Hepatocyte (in vitro differentiated cells): ENCODE measurements at regions not wholly inside any gene's neighbourhood (a gene's known extent, or its start where the extent isn't known, plus 50 kb on each side); places are given as distances from the start of the nearest gene placed in this dataset.

Source experiments
- DNase-seq: peaks from one replicate; pipeline ENCODE4 v3.0.0-alpha.2; 2016; ENCODE audit warnings: low spot score
- H2AFZ ChIP-seq: fragments of 200-600 bp; sonication (generic); 2 replicates; pipeline ENCODE4 v1.6.0; 2016; ENCODE audit warnings: antibody characterized with exemption, mild to moderate bottlenecking
- H3K27ac ChIP-seq: fragments of 200-600 bp; sonication (generic); 2 replicates; pipeline ENCODE4 v1.5.1; 2016; ENCODE audit warnings: mild to moderate bottlenecking
- H3K27me3 ChIP-seq: fragments of 200-600 bp; sonication (generic); 2 replicates; pipeline ENCODE4 v1.6.1; 2016
- H3K36me3 ChIP-seq: fragments of 200-600 bp; sonication (generic); replicated peaks from 2 replicates; pipeline ENCODE4 v1.5.1; 2016; ENCODE audit warnings: low read depth; ENCODE audit not compliant: insufficient read depth
- H3K4me1 ChIP-seq: fragments of 200-600 bp; sonication (generic); 2 replicates; pipeline ENCODE4 v1.5.1; 2016; ENCODE audit warnings: mild to moderate bottlenecking, moderate library complexity; ENCODE audit not compliant: insufficient read depth
- H3K4me2 ChIP-seq: fragments of 200-600 bp; sonication (generic); 2 replicates; pipeline ENCODE4 v1.6.0; 2016
- H3K4me3 ChIP-seq: fragments of 200-600 bp; sonication (generic); 2 replicates; pipeline ENCODE4 v1.5.1; 2016; ENCODE audit warnings: mild to moderate bottlenecking
- H3K79me2 ChIP-seq: fragments of 200-600 bp; sonication (generic); 2 replicates; pipeline ENCODE4 v1.6.0; 2017; ENCODE audit warnings: mild to moderate bottlenecking
- H3K9me2 ChIP-seq: fragments of 200-600 bp; sonication (generic); replicated peaks from 2 replicates; pipeline ENCODE4 v1.6.0; 2017; ENCODE audit warnings: mild to moderate bottlenecking; ENCODE audit not compliant: insufficient read depth
- H3K9me3 ChIP-seq: fragments of 200-600 bp; sonication (generic); 2 replicates; pipeline ENCODE4 v1.5.1; 2016; ENCODE audit warnings: low read depth, mild to moderate bottlenecking
- H4K20me1 ChIP-seq: fragments of 200-600 bp; sonication (generic); 2 replicates; pipeline ENCODE4 v1.6.0; 2016; ENCODE audit warnings: mild to moderate bottlenecking; ENCODE audit not compliant: insufficient read depth, poor library complexity, severe bottlenecking
- EZH2 ChIP-seq: fragments of 200-600 bp; sonication (generic); IDR thresholded peaks from 2 replicates; pipeline ENCODE4 v1.6.1; 2016; ENCODE audit warnings: antibody characterized with exemption, mild to moderate bottlenecking, borderline replicate concordance
- EZH2phosphoT487 ChIP-seq: fragments of 200-600 bp; sonication (generic); IDR thresholded peaks from one replicate; pipeline ENCODE4 v1.6.1; 2018; ENCODE audit warnings: antibody characterized with exemption, mild to moderate bottlenecking, low read depth, moderate library complexity; ENCODE audit not compliant: unreplicated experiment, severe bottlenecking
- WGBS: methylation state at CpG from one replicate; pipeline ENCODE4 v1.1.6; 2016; ENCODE audit warnings: low lambda C conversion rate; ENCODE audit errors: missing lambda C conversion rate; 5-methylcytosine and 5-hydroxymethylcytosine counted together
- TF ChIP-seq, protein P1 (sequence below): fragments of 200-600 bp; sonication (generic); IDR thresholded peaks from 2 replicates; pipeline ENCODE4 v1.5.1; 2016; ENCODE audit warnings: antibody characterized with exemption, mild to moderate bottlenecking; ENCODE audit not compliant: poor library complexity

DNA sequence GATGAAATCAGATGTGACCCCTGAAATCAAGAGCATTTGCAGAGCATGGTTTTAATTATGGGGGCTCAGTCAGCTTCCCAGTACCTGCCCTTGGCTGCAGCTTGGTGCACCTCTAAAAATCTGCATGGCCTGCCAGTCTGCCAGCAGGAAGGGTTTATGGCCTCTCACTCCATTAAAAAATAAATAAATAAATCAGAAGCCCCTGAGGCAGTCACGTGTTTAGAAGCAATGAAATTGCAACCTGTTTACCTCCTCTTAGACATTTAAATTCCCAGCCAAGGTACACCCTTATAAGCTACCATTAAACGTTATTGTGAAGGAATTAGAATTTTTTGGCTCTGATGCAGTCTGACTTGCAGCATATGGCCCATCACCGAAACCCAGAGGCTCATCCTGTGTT is 114.0 kb upstream of the LDB2 start:
- Histone ChIP-seq H3K27ac (no peak overlapping the region), H3K4me3 (no peak overlapping the region), H3K9me2 (no peaks in the 10 kb centered on the region), H4K20me1 (no peaks in the 10 kb centered on the region), H2AFZ (no peak overlapping the region), H3K9me3 (no peaks in the 10 kb centered on the region), H3K4me1 (no peaks in the 10 kb centered on the region), H3K27me3 (no peaks in the 10 kb centered on the region), H3K36me3 (no peaks in the 10 kb centered on the region), H3K79me2 (no peaks in the 10 kb centered on the region), H3K4me2 (no peak overlapping the region)
- TF ChIP-seq EZH2 (no peak), EZH2phosphoT487 (no peak)
- TF ChIP-seq, protein P1, sequence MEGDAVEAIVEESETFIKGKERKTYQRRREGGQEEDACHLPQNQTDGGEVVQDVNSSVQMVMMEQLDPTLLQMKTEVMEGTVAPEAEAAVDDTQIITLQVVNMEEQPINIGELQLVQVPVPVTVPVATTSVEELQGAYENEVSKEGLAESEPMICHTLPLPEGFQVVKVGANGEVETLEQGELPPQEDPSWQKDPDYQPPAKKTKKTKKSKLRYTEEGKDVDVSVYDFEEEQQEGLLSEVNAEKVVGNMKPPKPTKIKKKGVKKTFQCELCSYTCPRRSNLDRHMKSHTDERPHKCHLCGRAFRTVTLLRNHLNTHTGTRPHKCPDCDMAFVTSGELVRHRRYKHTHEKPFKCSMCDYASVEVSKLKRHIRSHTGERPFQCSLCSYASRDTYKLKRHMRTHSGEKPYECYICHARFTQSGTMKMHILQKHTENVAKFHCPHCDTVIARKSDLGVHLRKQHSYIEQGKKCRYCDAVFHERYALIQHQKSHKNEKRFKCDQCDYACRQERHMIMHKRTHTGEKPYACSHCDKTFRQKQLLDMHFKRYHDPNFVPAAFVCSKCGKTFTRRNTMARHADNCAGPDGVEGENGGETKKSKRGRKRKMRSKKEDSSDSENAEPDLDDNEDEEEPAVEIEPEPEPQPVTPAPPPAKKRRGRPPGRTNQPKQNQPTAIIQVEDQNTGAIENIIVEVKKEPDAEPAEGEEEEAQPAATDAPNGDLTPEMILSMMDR: no peak
- no peak for DNase-seq
- 53% methylated on average over 3 of the region's 3 CpGs for WGBS

DNA sequence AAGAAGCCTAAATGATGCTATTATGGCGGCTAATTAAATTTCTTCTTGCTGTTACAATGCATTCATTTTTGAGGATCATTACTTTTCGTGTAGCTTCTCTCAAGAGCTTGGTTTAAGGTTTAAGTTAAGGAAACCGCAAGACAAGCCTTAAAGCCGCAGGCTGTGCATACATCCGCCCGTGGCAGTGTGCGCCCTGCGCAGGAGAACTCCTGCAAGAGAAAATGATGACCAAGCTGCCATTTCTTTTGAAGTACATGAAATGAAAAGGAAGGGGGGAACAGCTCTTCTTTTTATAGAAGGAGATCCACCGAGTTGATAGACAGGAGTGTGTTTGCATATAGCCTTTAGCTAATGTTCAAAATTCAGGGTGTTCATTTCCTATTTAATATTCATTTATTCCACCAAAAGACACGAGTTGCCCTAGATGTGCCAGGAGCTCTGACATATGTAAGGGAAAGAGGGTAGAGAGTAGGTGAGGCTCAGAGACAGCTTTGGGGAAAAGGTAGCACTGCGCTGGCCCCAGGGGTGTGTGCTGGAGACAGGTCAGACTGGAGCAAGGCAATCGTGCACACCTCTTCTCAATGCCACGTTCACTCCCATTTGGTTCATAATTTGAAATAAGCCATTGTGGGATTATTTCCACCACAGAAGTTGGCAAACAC is 112.1 kb upstream of the LDB2 start:
- TF ChIP-seq EZH2phosphoT487: no peak
- TF ChIP-seq, protein P1: no peak
- DNase-seq: no peak
- no peaks in the 10 kb centered on the region for H3K36me3 ChIP-seq
- 88% methylated on average over 13 of the region's 13 CpGs for WGBS
- H3K4me3 ChIP-seq: no peak overlapping the region
- H3K79me2 ChIP-seq: no peaks in the 10 kb centered on the region
- H3K27ac ChIP-seq: no peak overlapping the region
- no peaks in the 10 kb centered on the region for H3K9me3 ChIP-seq
- no peak overlapping the region for H3K4me2 ChIP-seq
- H3K4me1 ChIP-seq: no peaks in the 10 kb centered on the region
- no peaks in the 10 kb centered on the region for H3K27me3 ChIP-seq
- H4K20me1 ChIP-seq: no peaks in the 10 kb centered on the region
- H2AFZ ChIP-seq: no peak overlapping the region
- no peaks in the 10 kb centered on the region for H3K9me2 ChIP-seq

- no peak overlapping the region for H3K4me2 ChIP-seq
- 84% methylated on average over 10 of the region's 10 CpGs for WGBS
- TF ChIP-seq EZH2 (no peak), EZH2phosphoT487 (no peak)
- TF ChIP-seq, protein P1: no peak
- no peaks in the 10 kb centered on the region for H3K79me2 ChIP-seq
- no peaks in the 10 kb centered on the region for H3K4me1 ChIP-seq
- H4K20me1 ChIP-seq: no peaks in the 10 kb centered on the region
- DNase-seq: no peak
- no peak overlapping the region for H2AFZ ChIP-seq
- no peaks in the 10 kb centered on the region for H3K36me3 ChIP-seq
- H3K9me2 ChIP-seq: no peaks in the 10 kb centered on the region
- H3K27me3 ChIP-seq: no peaks in the 10 kb centered on the region
- no peak overlapping the region for H3K27ac ChIP-seq
- no peak overlapping the region for H3K4me3 ChIP-seq
- no peaks in the 10 kb centered on the region for H3K9me3 ChIP-seq
These were observed 111.5 kb upstream of the LDB2 start for GRCh38 chr4:17009871-17010367.
